Gastroesophageal sphincter (tissue), 4 donors: ENCODE measurements at regions not wholly inside any gene's neighbourhood (a gene's known extent, or its start where the extent isn't known, plus 50 kb on each side); places are given as distances from the start of the nearest gene placed in this dataset.
"Not testable (repeated sequence)": the region's sequence is repeated elsewhere in the genome, so short reads cannot be mapped to it uniquely, and the experiment has no call there.

Experiments
- ATAC-seq: fragments of 150-250 bp; one replicate; pipeline ENCODE4 v1.9.1; 2016; ENCODE audit warnings: mild to moderate bottlenecking, moderate library complexity
- H3K27ac ChIP-seq, 4 donors: fragments of 200-600 bp; sonication (generic) in 3 of 4; 1 replicate in 3 of 4; 2 replicates in 1 of 4; pipeline ENCODE4 v1.5.1; 2016 to 2019
- H3K27me3 ChIP-seq: fragments of 200-600 bp; sonication (generic); one replicate; pipeline ENCODE4 v1.5.1; 2019
- H3K36me3 ChIP-seq, 2 donors: fragments of 200-600 bp; sonication (generic); one replicate each; pipeline ENCODE4 v1.5.1; 2019; ENCODE audit warnings: control low read depth in 1 of 2
- H3K4me1 ChIP-seq, 3 donors: fragments of 200-600 bp; sonication (generic); 1 replicate in 2 of 3; 2 replicates in 1 of 3; pipeline ENCODE4 v1.5.1; 2016 to 2019; ENCODE audit warnings: control low read depth in 2 of 3
- H3K4me3 ChIP-seq, 2 donors: fragments of 200-600 bp; sonication (generic); one replicate each; pipeline ENCODE4 v1.5.1; 2019; ENCODE audit warnings: mild to moderate bottlenecking in 1 of 2, moderate library complexity in 1 of 2
- H3K9me3 ChIP-seq, 3 donors: fragments of 200-600 bp; sonication (generic); one replicate each; pipeline ENCODE4 v1.5.1; 2017 to 2019; ENCODE audit warnings: control low read depth in 2 of 3
- EP300 ChIP-seq: sonication (generic); formaldehyde crosslinking; IDR thresholded peaks from one replicate; pipeline ENCODE4 v1.6.1; 2017; ENCODE audit warnings: antibody characterized with exemption, mild to moderate bottlenecking
- POLR2A ChIP-seq, 2 donors: fragments of 450-650 bp; IDR thresholded peaks; one replicate each; pipeline ENCODE4 v1.6.1; 2017; ENCODE audit warnings: antibody characterized with exemption in 2 of 2, mild to moderate bottlenecking in 2 of 2, moderate library complexity in 1 of 2
- POLR2AphosphoS5 ChIP-seq: sonication (generic); formaldehyde crosslinking; IDR thresholded peaks from one replicate; pipeline ENCODE4 v1.6.1; 2017; ENCODE audit warnings: antibody characterized with exemption
- WGBS, 2 donors: methylation state at CpG; one replicate each; pipeline ENCODE4 v1.1.5; 2018; ENCODE audit warnings: low coverage in 1 of 2; 5-methylcytosine and 5-hydroxymethylcytosine counted together
- TF ChIP-seq, protein P1 (sequence below), 4 experiments: fragments of 200-600 bp in 2 of 4; fragments of 450-650 bp in 2 of 4; sonication (generic) in 1 of 4; IDR thresholded peaks; one replicate each; pipeline ENCODE4 v1.5.1; 2017 to 2019; ENCODE audit warnings: antibody characterized with exemption in 4 of 4, mild to moderate bottlenecking in 2 of 4, moderate library complexity in 2 of 4

GRCh38 chr3:86887876-86888275 lies 103.1 kb downstream of the VGLL3 start:
- H3K9me3 ChIP-seq, result no peaks in the 10 kb centered on the region
- H3K27me3 ChIP-seq, result no peaks in the 10 kb centered on the region
- TF ChIP-seq, protein P1, sequence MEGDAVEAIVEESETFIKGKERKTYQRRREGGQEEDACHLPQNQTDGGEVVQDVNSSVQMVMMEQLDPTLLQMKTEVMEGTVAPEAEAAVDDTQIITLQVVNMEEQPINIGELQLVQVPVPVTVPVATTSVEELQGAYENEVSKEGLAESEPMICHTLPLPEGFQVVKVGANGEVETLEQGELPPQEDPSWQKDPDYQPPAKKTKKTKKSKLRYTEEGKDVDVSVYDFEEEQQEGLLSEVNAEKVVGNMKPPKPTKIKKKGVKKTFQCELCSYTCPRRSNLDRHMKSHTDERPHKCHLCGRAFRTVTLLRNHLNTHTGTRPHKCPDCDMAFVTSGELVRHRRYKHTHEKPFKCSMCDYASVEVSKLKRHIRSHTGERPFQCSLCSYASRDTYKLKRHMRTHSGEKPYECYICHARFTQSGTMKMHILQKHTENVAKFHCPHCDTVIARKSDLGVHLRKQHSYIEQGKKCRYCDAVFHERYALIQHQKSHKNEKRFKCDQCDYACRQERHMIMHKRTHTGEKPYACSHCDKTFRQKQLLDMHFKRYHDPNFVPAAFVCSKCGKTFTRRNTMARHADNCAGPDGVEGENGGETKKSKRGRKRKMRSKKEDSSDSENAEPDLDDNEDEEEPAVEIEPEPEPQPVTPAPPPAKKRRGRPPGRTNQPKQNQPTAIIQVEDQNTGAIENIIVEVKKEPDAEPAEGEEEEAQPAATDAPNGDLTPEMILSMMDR (IDR thresholded peaks at IDR 0.05), result no peak
- TF ChIP-seq EP300 (no peak), POLR2A (IDR thresholded peaks at IDR 0.05) (no peak), POLR2AphosphoS5 (no peak)
- H3K27ac ChIP-seq, result no peak overlapping the region
- no peak overlapping the region for H3K4me3 ChIP-seq
- ATAC-seq, result no peak
- no peaks in the 10 kb centered on the region for H3K36me3 ChIP-seq
- H3K4me1 ChIP-seq, result no peaks in the 10 kb centered on the region

DNA sequence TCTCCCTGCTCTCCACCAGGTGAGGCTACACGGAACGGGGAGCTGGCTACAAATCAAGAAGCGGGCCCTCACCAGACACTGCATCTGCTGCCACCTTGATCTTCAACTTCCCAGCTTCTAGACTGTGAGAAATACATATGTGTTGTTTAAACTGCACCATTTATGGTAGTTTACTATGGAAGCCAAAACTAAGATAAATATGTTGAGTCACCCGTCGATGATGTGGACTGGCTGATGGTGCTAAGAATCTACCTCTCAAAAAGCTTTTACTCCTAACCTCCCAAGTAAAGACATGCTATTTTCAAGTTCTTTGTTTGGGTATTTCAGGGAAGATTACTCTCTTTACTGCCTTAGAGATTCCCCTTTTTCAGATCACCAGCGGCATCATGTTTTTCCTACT lies 110.9 kb downstream of the VGLL3 start:
- no peaks in the 10 kb centered on the region for H3K36me3 ChIP-seq
- WGBS, 2 donors, result 78 to 83% methylated on average over 3 to 6 of the region's 6 CpGs
- no peaks in the 10 kb centered on the region for H3K9me3 ChIP-seq
- H3K4me3 ChIP-seq, result no peak overlapping the region
- no peaks in the 10 kb centered on the region for H3K27me3 ChIP-seq
- ATAC-seq, result no peak
- TF ChIP-seq EP300, result no peak
- TF ChIP-seq POLR2A (IDR thresholded peaks at IDR 0.05), result no peak
- TF ChIP-seq POLR2AphosphoS5, result no peak
- TF ChIP-seq, protein P1 (IDR thresholded peaks at IDR 0.05), result no peak
- H3K27ac ChIP-seq, result no peak overlapping the region
- H3K4me1 ChIP-seq, result no peaks in the 10 kb centered on the region

GRCh38 chr3:86876504-86877181 lies 114.3 kb downstream of the VGLL3 start:
- 20% methylated on average over 2 of the region's 5 CpGs; no CpG with 5 or more reads in 1 of the 2 donors for WGBS, 2 donors

GRCh38 chr3:86874790-86875189 lies 116.2 kb downstream of the VGLL3 start:
- not testable (repeated sequence) for H3K4me1 ChIP-seq, H3K4me3 ChIP-seq, H3K27me3 ChIP-seq, H3K36me3 ChIP-seq, H3K27ac ChIP-seq, ATAC-seq, H3K9me3 ChIP-seq
- 82 to 100% methylated on average over 1 of the region's 1 CpG for WGBS, 2 donors

More at GRCh38 chr3:86876504-86877181, 114.3 kb downstream of the VGLL3 start:
- not testable (repeated sequence) for H3K36me3 ChIP-seq, H3K4me3 ChIP-seq, ATAC-seq, H3K27me3 ChIP-seq, H3K9me3 ChIP-seq, H3K27ac ChIP-seq, H3K4me1 ChIP-seq

GRCh38 chr3:86869566-86869965 lies 121.4 kb downstream of the VGLL3 start:
- Histone ChIP-seq H3K9me3 (peaks cover 0 to 9% (median 0%) of the 10 kb centered on the region in 3 donors), H3K36me3 (no peaks in the 10 kb centered on the region), H3K4me1 (no peaks in the 10 kb centered on the region), H3K4me3 (no peak overlapping the region), H3K27ac (no peak overlapping the region), H3K27me3 (no peaks in the 10 kb centered on the region)
- TF ChIP-seq EP300 (no peak), POLR2AphosphoS5 (no peak), POLR2A (IDR thresholded peaks at IDR 0.05) (no peak)
- TF ChIP-seq, protein P1 (IDR thresholded peaks at IDR 0.05), result no peak
- no peak for ATAC-seq
- WGBS, 2 donors, result 58 to 60% methylated on average over 4 of the region's 4 CpGs

DNA sequence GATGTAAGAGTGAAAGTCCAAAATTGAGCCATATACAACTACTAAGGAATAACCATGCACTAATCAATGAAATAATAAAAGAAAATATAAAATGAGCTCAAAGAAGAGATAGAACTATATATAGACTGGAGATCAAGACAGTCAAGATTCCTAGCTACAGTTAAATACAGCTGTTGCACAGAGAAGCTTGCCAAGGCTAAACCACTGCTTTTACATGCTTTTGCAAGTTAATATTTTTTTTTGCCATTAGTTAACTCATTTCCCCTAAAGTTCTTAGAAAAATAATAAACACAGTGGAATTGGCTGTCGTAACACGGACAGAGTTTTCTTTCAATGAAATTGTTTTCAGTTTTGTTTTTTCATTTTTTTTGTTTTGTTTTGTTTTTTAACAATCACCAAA lies 123.0 kb downstream of the VGLL3 start:
- Histone ChIP-seq H3K4me3 (no peak overlapping the region), H3K27ac (no peak overlapping the region), H3K27me3 (no peaks in the 10 kb centered on the region), H3K4me1 (no peaks in the 10 kb centered on the region), H3K9me3 (peaks cover 0 to 9% (median 0%) of the 10 kb centered on the region in 3 donors), H3K36me3 (no peaks in the 10 kb centered on the region)
- 22 to 41% methylated on average over 2 of the region's 2 CpGs for WGBS, 2 donors
- TF ChIP-seq, protein P1 (IDR thresholded peaks at IDR 0.05), result no peak
- TF ChIP-seq POLR2AphosphoS5 (no peak), EP300 (no peak), POLR2A (IDR thresholded peaks at IDR 0.05) (no peak)
- ATAC-seq, result no peak
